Mesothelial cell of epicardium (in vitro differentiated cells): ENCODE measurements at regions not wholly inside any gene's neighbourhood (a gene's known extent, or its start where the extent isn't known, plus 50 kb on each side); places are given as distances from the start of the nearest gene placed in this dataset.
"Not testable (repeated sequence)": the region's sequence is repeated elsewhere in the genome, so short reads cannot be mapped to it uniquely, and the experiment has no call there.

Source experiments
- DNase-seq, 2 experiments: peaks; one replicate each; pipeline ENCODE4 v3.0.0; 2021; ENCODE audit warnings: low spot score in 2 of 2; ENCODE audit not compliant: unreplicated experiment in 2 of 2
- H3K27ac Mint-ChIP-seq: 2 replicates; pipeline ENCODE4 v1.8.0; 2021; ENCODE audit warnings: mixed read lengths
- H3K27me3 Mint-ChIP-seq: 2 replicates; pipeline ENCODE4 v1.8.0; 2021; ENCODE audit warnings: low read depth, mixed read lengths
- H3K36me3 Mint-ChIP-seq: 2 replicates; pipeline ENCODE4 v1.8.0; 2021; ENCODE audit warnings: mixed read lengths
- H3K4me1 Mint-ChIP-seq: 2 replicates; pipeline ENCODE4 v1.8.0; 2021; ENCODE audit warnings: mixed read lengths
- H3K4me3 Mint-ChIP-seq: 2 replicates; pipeline ENCODE4 v1.8.0; 2021; ENCODE audit warnings: mild to moderate bottlenecking, moderate library complexity, mixed read lengths
- H3K9me3 Mint-ChIP-seq: 2 replicates; pipeline ENCODE4 v1.8.0; 2021; ENCODE audit warnings: mixed read lengths
- TF ChIP-seq, protein P1 (sequence below): fragments of 200-600 bp; sonication (generic); IDR thresholded peaks from one replicate; pipeline ENCODE4 v1.5.0; 2021; ENCODE audit warnings: antibody characterized with exemption; ENCODE audit not compliant: unreplicated experiment

DNA sequence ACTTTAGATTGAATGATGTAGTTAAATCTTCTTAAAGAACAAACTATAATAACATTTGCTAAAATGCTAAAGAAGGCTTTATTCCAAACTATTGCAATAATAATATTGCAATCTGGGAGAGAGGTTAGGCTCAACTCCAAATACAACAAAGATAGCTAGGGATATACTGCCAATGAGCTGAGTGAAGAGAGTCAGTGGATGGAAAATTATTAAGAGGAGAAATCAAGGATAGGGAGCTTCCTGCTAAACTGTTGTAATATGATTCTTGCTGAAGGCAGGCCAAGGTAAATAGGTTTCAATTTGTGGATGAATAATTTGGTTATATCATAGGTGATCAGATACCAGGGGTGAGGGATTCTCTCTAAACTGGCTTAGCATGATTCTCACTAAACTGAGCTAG, 1651.5 kb downstream of the EFNA5 start:
- no peak for DNase-seq
- Mint-ChIP-seq H3K36me3 (no peaks in the 10 kb centered on the region), H3K4me1 (peaks cover 17% of the 10 kb centered on the region), H3K9me3 (no peaks in the 10 kb centered on the region), H3K27ac (no peak overlapping the region), H3K4me3 (no peak overlapping the region), H3K27me3 (no peaks in the 10 kb centered on the region)
- TF ChIP-seq, protein P1, sequence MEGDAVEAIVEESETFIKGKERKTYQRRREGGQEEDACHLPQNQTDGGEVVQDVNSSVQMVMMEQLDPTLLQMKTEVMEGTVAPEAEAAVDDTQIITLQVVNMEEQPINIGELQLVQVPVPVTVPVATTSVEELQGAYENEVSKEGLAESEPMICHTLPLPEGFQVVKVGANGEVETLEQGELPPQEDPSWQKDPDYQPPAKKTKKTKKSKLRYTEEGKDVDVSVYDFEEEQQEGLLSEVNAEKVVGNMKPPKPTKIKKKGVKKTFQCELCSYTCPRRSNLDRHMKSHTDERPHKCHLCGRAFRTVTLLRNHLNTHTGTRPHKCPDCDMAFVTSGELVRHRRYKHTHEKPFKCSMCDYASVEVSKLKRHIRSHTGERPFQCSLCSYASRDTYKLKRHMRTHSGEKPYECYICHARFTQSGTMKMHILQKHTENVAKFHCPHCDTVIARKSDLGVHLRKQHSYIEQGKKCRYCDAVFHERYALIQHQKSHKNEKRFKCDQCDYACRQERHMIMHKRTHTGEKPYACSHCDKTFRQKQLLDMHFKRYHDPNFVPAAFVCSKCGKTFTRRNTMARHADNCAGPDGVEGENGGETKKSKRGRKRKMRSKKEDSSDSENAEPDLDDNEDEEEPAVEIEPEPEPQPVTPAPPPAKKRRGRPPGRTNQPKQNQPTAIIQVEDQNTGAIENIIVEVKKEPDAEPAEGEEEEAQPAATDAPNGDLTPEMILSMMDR: no peak

DNA sequence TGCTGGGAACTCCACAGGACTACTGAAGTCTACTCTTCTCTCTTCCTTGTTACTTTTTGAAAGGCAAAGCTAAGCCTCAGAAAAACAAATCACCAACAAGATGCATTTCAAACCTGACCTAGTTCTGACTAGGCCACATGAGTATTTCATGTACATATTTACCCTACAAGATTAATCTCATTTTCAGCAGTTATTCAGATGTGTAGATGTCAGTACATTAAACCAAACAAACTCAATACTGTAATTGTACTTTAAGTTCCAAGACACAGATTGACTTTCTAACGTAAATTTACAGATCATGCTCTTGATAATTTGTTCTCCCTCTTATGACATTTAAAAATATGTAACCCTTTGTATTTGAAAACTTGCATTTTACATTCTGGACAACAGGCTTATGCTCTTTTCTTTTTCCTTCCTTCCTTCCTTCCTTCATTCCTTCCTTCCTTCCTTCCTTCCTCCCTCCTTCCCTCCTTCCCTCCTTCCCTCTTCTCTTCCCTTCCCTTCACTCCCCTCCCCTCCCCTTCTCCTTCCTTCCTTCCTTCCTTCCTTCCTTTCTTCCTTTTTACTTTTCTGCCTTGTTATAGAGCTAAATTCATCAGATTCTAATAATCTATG, 1653.4 kb downstream of the EFNA5 start:
- DNase-seq: no peak
- no peaks in the 10 kb centered on the region for H3K9me3 Mint-ChIP-seq
- no peak overlapping the region for H3K27ac Mint-ChIP-seq
- H3K4me3 Mint-ChIP-seq: no peak overlapping the region
- no peaks in the 10 kb centered on the region for H3K27me3 Mint-ChIP-seq
- TF ChIP-seq, protein P1: no peak
- H3K36me3 Mint-ChIP-seq: no peaks in the 10 kb centered on the region
- peaks cover 17% of the 10 kb centered on the region for H3K4me1 Mint-ChIP-seq

DNA sequence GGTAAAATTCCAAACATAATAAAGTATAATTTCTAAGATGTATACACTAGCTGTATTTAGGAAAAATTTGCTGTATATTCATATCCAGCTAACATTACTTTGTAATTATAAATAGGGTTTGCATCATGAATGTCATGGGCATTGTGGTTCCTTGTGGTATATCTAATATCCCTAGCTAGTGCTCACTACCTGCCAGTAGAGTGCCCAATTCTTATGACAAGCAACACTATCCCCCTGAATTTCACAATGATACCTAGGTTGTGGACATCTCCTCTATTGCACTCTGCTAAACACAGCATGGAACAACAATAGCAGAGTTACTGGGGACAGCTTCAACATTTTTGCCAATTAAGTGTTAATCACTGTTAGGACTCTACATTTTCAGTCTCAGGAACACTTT, 1656.5 kb downstream of the EFNA5 start:
- Mint-ChIP-seq H3K9me3 (peaks cover 13% of the 10 kb centered on the region), H3K4me3 (no peak overlapping the region), H3K27me3 (no peaks in the 10 kb centered on the region), H3K27ac (no peak overlapping the region), H3K4me1 (peaks cover 15% of the 10 kb centered on the region), H3K36me3 (no peaks in the 10 kb centered on the region)
- TF ChIP-seq, protein P1: no peak
- no peak for DNase-seq

DNA sequence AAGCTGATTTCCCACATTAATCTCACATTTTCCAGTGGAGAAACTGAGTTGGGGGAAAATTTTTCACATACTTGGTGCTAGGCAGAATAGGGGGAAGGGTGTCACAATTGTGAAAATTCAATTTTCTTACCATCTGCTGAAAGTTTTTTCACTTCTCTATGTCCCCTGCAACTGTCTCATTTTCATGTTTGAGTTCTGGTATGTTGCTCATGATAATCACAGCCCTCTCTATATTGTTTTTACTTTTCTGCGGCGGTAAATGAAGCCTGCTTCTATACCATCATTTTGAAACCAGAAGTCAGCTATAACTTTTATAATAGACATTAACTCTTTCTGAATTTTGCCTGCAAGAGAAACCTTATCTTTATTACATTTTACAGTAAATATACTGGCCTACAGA, 1664.5 kb downstream of the EFNA5 start:
- H3K27ac Mint-ChIP-seq: no peak overlapping the region
- H3K9me3 Mint-ChIP-seq: peaks cover 34% of the 10 kb centered on the region
- no peak overlapping the region for H3K4me3 Mint-ChIP-seq
- H3K36me3 Mint-ChIP-seq: peaks cover 9% of the 10 kb centered on the region
- TF ChIP-seq, protein P1: no peak
- DNase-seq: no peak
- H3K4me1 Mint-ChIP-seq: peaks cover 5% of the 10 kb centered on the region
- no peaks in the 10 kb centered on the region for H3K27me3 Mint-ChIP-seq

DNA sequence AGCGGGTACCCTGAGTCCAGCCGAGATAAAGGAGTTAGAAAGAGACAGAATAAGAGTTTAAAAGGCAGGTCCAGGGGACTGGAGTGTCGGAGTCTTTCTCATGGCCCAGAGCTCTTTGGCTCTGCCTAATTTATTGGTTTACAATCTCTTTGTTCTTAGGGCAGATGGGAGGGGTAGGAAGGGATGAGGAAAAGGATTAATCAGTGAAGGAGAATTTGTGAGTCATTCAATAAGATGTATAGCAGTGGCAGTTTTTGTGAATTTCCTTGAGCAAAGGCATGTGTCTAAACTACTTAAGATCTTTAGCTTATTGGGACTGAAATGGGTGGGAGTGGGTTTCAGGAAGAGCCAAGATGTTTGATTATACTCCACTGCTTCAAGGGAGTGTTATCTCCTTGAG, 1671.7 kb downstream of the EFNA5 start:
- not testable (repeated sequence) for H3K4me3 Mint-ChIP-seq, H3K27me3 Mint-ChIP-seq, DNase-seq, H3K27ac Mint-ChIP-seq, H3K4me1 Mint-ChIP-seq
- peaks cover 11% of the 10 kb centered on the region for H3K36me3 Mint-ChIP-seq
- peaks cover 59% of the 10 kb centered on the region for H3K9me3 Mint-ChIP-seq

DNA sequence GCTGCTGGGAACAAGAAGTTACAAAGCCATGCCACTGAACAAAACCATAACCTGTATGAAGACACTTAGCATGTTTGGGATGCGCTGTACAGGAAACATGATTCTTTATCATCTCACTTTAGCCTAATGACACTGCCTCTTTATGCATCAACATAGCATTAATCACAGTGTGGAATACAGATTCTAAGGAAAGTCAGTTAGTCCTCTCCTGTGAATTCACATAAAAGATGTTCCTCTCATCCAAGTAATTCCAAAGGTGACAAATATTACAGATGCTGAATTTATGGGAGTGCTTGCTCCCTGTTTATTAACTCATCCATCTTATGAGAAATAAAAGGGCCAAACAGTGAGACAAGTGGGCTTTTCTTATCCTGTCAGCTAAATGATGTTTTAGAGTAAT, 1677.7 kb downstream of the EFNA5 start:
- no peak overlapping the region for H3K4me3 Mint-ChIP-seq
- TF ChIP-seq, protein P1: no peak
- H3K27ac Mint-ChIP-seq: no peak overlapping the region
- H3K4me1 Mint-ChIP-seq: no peaks in the 10 kb centered on the region
- no peaks in the 10 kb centered on the region for H3K36me3 Mint-ChIP-seq
- H3K9me3 Mint-ChIP-seq: peaks cover 16% of the 10 kb centered on the region
- H3K27me3 Mint-ChIP-seq: no peaks in the 10 kb centered on the region
- no peak for DNase-seq
